Endodermal cell (in vitro differentiated cells): ENCODE measurements at regions not wholly inside any gene's neighbourhood (a gene's known extent, or its start where the extent isn't known, plus 50 kb on each side); places are given as distances from the start of the nearest gene placed in this dataset.
"Not testable (repeated sequence)": the region's sequence is repeated elsewhere in the genome, so short reads cannot be mapped to it uniquely, and the experiment has no call there.

ENCODE experiments used
- DNase-seq: peaks from one replicate; pipeline ENCODE4 v3.0.0-alpha.2; 2017
- H3K27ac ChIP-seq: 2 replicates; pipeline ENCODE4 v1.5.1; 2013; ENCODE audit warnings: mild to moderate bottlenecking, low read depth, low read length, moderate library complexity
- H3K27me3 ChIP-seq: 2 replicates; pipeline ENCODE4 v1.6.1; 2013; ENCODE audit warnings: mild to moderate bottlenecking, low read length, moderate library complexity; ENCODE audit not compliant: insufficient read depth, control insufficient read depth, poor library complexity, severe bottlenecking
- H3K36me3 ChIP-seq: 2 replicates; pipeline ENCODE4 v1.7.0; 2013; ENCODE audit warnings: mild to moderate bottlenecking, low read length, moderate library complexity; ENCODE audit not compliant: control insufficient read depth, insufficient read depth
- H3K4me1 ChIP-seq: one replicate; pipeline ENCODE4 v1.7.0; 2013; ENCODE audit warnings: low read length; ENCODE audit not compliant: control insufficient read depth, insufficient read depth
- H3K4me3 ChIP-seq: 2 replicates; pipeline ENCODE4 v1.5.1; 2013; ENCODE audit warnings: mild to moderate bottlenecking, low read length, moderate library complexity
- H3K9ac ChIP-seq: 2 replicates; pipeline ENCODE4 v1.6.1; 2013; ENCODE audit warnings: mild to moderate bottlenecking, low read length, moderate library complexity; ENCODE audit not compliant: poor library complexity, severe bottlenecking; ENCODE audit errors: extremely low read depth
- H3K9me3 ChIP-seq: 2 replicates; pipeline ENCODE4 v1.6.1; 2013; ENCODE audit warnings: mild to moderate bottlenecking, low read length, moderate library complexity; ENCODE audit not compliant: control insufficient read depth
- H3K27ac Mint-ChIP-seq: 2 replicates; pipeline ENCODE4 v1.8.0; 2020; ENCODE audit warnings: mixed read lengths
- H3K27me3 Mint-ChIP-seq: 2 replicates; pipeline ENCODE4 v1.8.0; 2021; ENCODE audit warnings: mild to moderate bottlenecking, mixed read lengths; ENCODE audit not compliant: insufficient read depth
- H3K36me3 Mint-ChIP-seq: 2 replicates; pipeline ENCODE4 v1.8.0; 2020; ENCODE audit warnings: low read depth, mixed read lengths
- H3K4me1 Mint-ChIP-seq: 2 replicates; pipeline ENCODE4 v1.8.0; 2020; ENCODE audit warnings: mixed read lengths
- H3K4me3 Mint-ChIP-seq: 2 replicates; pipeline ENCODE4 v1.8.0; 2020; ENCODE audit warnings: mild to moderate bottlenecking, moderate library complexity, mixed read lengths
- H3K9me3 Mint-ChIP-seq: 2 replicates; pipeline ENCODE4 v1.8.0; 2020; ENCODE audit warnings: mild to moderate bottlenecking, mixed read lengths
- WGBS, 2 experiments: methylation state at CpG; one replicate each; pipeline versions ENCODE4 v1.1.5 to v1.1.7; 2013; ENCODE audit warnings: missing lambda C conversion rate in 2 of 2, mixed read lengths in 1 of 2; ENCODE audit not compliant: insufficient coverage in 1 of 2, insufficient read length in 1 of 2; 5-methylcytosine and 5-hydroxymethylcytosine counted together
- TF ChIP-seq, protein P1 (sequence below): fragments of 200-600 bp; sonication (generic); conservative IDR thresholded peaks from 2 replicates; pipeline ENCODE4 v1.5.0; 2021; ENCODE audit warnings: antibody characterized with exemption, mild to moderate bottlenecking

DNA sequence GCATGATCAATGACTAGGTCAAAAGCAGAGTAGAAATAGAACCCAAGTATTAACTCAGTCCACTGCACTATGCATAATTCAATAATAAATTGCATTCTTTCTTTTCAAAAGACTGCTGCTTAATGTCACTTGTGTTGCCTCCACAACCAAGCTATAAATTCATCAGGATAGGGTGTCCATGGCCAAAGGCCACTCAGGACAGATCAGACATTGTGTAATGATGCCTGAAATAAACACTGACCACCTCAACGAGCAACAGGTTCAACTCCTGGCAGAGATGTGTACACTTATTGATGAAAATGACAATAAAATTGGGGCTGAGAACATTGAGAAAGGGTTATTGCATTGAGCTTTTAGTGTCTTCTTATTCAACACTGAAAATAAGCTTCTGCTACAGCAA lies 194.5 kb upstream of the SPOPL start:
- no peaks in the 10 kb centered on the region for H3K9me3 Mint-ChIP-seq
- Histone ChIP-seq H3K4me1 (no peaks in the 10 kb centered on the region), H3K9me3 (no peaks in the 10 kb centered on the region), H3K4me3 (no peak overlapping the region), H3K27me3 (no peaks in the 10 kb centered on the region), H3K9ac (no peak overlapping the region), H3K27ac (no peak overlapping the region), H3K36me3 (no peaks in the 10 kb centered on the region)
- H3K27me3 Mint-ChIP-seq = no peaks in the 10 kb centered on the region
- DNase-seq = no peak
- TF ChIP-seq, protein P1, sequence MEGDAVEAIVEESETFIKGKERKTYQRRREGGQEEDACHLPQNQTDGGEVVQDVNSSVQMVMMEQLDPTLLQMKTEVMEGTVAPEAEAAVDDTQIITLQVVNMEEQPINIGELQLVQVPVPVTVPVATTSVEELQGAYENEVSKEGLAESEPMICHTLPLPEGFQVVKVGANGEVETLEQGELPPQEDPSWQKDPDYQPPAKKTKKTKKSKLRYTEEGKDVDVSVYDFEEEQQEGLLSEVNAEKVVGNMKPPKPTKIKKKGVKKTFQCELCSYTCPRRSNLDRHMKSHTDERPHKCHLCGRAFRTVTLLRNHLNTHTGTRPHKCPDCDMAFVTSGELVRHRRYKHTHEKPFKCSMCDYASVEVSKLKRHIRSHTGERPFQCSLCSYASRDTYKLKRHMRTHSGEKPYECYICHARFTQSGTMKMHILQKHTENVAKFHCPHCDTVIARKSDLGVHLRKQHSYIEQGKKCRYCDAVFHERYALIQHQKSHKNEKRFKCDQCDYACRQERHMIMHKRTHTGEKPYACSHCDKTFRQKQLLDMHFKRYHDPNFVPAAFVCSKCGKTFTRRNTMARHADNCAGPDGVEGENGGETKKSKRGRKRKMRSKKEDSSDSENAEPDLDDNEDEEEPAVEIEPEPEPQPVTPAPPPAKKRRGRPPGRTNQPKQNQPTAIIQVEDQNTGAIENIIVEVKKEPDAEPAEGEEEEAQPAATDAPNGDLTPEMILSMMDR = no peak
- no peaks in the 10 kb centered on the region for H3K36me3 Mint-ChIP-seq
- H3K4me1 Mint-ChIP-seq = peaks cover 4% of the 10 kb centered on the region
- WGBS, 2 experiments = 95 to 100% methylated on average over 1 of the region's 1 CpG
- no peak overlapping the region for H3K27ac Mint-ChIP-seq
- no peak overlapping the region for H3K4me3 Mint-ChIP-seq

DNA sequence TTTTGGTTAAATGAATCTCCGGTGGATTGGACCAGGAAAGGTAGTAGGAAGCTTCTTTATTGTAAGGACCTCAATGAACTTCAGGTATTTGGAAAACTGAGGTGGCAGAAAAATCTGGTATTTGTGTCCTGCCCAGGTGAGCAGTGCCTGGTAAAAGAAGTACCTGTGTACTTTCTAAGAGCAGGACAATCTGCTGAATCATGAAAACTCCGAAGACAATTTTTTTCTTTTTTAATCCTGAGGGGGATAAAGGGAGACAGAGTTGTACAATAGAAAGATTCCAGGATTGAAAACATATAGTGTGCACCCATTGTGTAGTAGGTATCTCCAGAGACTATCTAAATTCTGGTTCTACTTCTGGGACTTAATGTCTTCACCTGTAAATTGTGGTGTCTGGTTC lies 191.8 kb upstream of the SPOPL start:
- no peak overlapping the region for H3K4me3 Mint-ChIP-seq
- no peak overlapping the region for H3K9ac ChIP-seq
- H3K4me3 ChIP-seq = no peak overlapping the region
- H3K4me1 ChIP-seq = no peaks in the 10 kb centered on the region
- H3K9me3 Mint-ChIP-seq = peaks cover 9% of the 10 kb centered on the region
- peaks cover 4% of the 10 kb centered on the region for H3K36me3 Mint-ChIP-seq
- no peak for DNase-seq
- no peaks in the 10 kb centered on the region for H3K27me3 Mint-ChIP-seq
- H3K36me3 ChIP-seq = no peaks in the 10 kb centered on the region
- TF ChIP-seq, protein P1 = no peak
- no peak overlapping the region for H3K27ac Mint-ChIP-seq
- no peaks in the 10 kb centered on the region for H3K9me3 ChIP-seq
- 92 to 100% methylated on average over 2 of the region's 2 CpGs for WGBS, 2 experiments
- no peak overlapping the region for H3K27ac ChIP-seq
- H3K4me1 Mint-ChIP-seq = peaks cover 4% of the 10 kb centered on the region
- H3K27me3 ChIP-seq = no peaks in the 10 kb centered on the region

DNA sequence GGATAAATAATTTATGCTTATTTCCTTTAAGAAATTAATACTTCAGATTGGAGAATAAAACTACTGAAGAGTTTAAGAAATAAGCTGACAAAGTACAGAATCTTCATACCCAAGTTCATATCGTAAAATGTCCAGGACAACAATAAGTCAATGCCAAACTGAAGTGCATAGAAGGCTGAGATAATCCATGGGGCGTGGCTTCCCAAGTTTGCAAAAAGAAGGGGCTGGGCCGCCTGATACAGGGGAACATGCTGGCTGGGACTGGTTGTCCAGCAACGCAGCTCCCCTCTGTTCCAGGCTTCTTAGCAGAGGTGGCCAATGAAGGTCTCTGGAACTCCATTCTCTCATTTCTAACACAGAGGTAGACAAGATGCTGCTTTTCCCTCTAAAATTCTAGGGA lies 189.5 kb upstream of the SPOPL start:
- H3K9ac ChIP-seq = no peak overlapping the region
- no peak overlapping the region for H3K27ac ChIP-seq
- Mint-ChIP-seq H3K27ac (no peak overlapping the region), H3K4me1 (peaks cover 4% of the 10 kb centered on the region), H3K27me3 (no peaks in the 10 kb centered on the region), H3K36me3 (peaks cover 19% of the 10 kb centered on the region), H3K4me3 (no peak overlapping the region), H3K9me3 (peaks cover 29% of the 10 kb centered on the region)
- H3K27me3 ChIP-seq = no peaks in the 10 kb centered on the region
- H3K36me3 ChIP-seq = no peaks in the 10 kb centered on the region
- H3K4me1 ChIP-seq = no peaks in the 10 kb centered on the region
- H3K9me3 ChIP-seq = no peaks in the 10 kb centered on the region
- no peak for DNase-seq
- 90 to 94% methylated on average over 4 of the region's 4 CpGs for WGBS, 2 experiments
- TF ChIP-seq, protein P1 = no peak
- H3K4me3 ChIP-seq = no peak overlapping the region

DNA sequence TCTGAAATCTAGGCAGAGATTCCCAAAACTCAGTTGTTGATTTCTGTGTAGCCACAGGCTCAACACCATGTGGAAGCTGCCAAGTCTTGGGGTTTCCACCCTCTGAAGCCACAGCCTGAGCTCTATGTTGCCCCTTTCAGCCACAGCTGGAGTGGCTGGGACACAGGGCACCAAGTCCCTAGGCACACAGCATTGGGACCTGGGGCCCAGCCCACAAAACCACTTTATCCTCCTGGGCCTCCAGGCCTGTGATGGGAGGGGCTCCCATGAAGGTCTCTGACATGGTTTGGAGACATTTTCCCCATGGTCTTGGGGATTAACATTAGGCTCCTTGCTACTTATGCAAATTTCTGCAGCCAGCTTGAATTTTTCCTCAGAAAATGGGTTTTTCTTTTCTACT lies 186.0 kb upstream of the SPOPL start:
- H3K4me3 ChIP-seq, H3K4me3 Mint-ChIP-seq, H3K4me1 Mint-ChIP-seq, H3K9me3 ChIP-seq, H3K27ac Mint-ChIP-seq, H3K27ac ChIP-seq, H3K27me3 ChIP-seq, DNase-seq, H3K36me3 ChIP-seq, H3K27me3 Mint-ChIP-seq, H3K4me1 ChIP-seq, H3K9ac ChIP-seq: not testable (repeated sequence)
- H3K9me3 Mint-ChIP-seq = peaks cover 29% of the 10 kb centered on the region
- peaks cover 19% of the 10 kb centered on the region for H3K36me3 Mint-ChIP-seq
